ENCODE measurements at regions not wholly inside any gene's neighbourhood (a gene's known extent, or its start where the extent isn't known, plus 50 kb on each side); places are given as distances from the start of the nearest gene placed in this dataset.

DNA sequence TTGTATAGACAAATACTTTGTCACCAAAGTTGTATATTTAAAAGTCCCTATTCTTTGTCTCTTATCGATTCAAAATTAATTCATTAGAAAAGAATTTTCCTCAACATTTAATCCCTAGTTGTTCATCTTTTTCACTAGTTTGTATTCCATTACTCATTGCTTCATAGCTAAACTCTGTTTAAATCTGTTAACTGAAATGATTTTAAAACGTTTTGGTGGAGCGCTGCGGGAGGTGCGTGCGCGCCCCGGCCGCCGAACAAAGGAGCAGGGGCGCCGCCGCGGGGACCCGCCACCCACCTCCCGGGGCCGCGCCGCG, 56.4 kb upstream of the GOLGA8A start:
- TF ChIP-seq CTCF (IDR thresholded peaks at IDR 0.05) (no peak), POLR2A (IDR thresholded peaks at IDR 0.05) (no peak)
